ENCODE measurements at regions not wholly inside any gene's neighbourhood (a gene's known extent, or its start where the extent isn't known, plus 50 kb on each side); places are given as distances from the start of the nearest gene placed in this dataset.

DNA sequence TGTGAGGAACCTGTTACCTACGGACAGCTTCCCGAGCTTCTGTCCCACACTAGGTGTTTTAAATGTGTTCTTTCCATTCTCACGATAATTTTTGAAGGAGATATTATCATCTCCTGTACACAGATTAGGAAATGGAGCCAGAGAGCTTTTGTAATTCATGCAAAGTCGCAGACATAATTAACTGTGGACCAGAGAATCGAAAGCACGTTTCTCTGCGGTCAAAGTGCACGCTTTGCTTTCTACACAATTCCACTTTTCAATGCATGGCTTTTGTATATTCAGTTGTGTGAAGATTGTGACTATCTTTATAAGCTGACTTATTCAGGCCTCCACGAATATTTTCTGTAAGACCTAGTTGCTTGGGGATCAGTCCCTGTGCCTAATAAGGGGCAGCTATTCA lies 81.7 kb upstream of the SLC10A2 start:
- H3K4me3 ChIP-seq (ENCODE audit: low read depth, low read length), result no peak overlapping the region

DNA sequence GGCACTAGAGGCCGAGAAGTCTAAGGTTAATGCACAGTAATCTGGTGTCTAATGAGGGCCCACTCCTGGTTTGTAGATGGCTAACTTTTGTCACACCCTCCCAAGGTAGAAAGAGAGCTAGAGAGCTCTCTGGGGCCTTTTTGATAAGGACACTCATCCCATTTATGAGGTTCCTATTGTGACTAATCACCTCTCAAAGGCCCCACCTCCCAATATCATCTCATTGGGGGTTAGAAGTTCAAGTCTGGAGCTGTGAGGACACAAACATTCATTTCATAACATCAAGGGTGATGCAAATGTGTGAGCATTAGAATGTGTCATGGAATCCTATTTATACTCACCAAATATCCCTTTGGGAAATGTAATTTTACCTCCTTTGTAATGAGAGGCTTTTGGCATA lies 79.2 kb upstream of the SLC10A2 start:
- no peak overlapping the region for H3K4me3 ChIP-seq (ENCODE audit: low read depth, low read length)

DNA sequence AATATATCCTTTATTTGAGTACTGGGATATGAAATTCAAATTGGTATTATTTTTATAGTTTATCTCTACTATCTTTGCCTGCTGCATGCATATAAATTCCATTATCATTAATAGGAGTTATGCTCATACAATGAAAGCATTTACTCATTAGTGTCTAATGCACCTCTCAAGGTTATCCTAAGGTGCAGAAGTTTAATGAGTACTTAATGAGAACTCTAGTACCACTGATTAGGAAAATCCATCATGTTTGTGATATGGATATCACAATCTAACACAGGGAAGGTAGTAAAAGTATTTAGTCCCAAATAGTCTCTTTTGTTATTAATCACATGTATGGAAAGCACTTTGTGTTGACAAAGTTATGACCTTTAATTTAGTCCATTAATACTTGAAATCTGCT lies 77.2 kb upstream of the SLC10A2 start:
- H3K4me3 ChIP-seq (ENCODE audit: low read depth, low read length), result no peak overlapping the region

- H3K4me3 ChIP-seq (ENCODE audit: low read depth, low read length), result no peak overlapping the region
These were observed 75.9 kb upstream of the SLC10A2 start for GRCh38 chr13:103142151-103142550.

DNA sequence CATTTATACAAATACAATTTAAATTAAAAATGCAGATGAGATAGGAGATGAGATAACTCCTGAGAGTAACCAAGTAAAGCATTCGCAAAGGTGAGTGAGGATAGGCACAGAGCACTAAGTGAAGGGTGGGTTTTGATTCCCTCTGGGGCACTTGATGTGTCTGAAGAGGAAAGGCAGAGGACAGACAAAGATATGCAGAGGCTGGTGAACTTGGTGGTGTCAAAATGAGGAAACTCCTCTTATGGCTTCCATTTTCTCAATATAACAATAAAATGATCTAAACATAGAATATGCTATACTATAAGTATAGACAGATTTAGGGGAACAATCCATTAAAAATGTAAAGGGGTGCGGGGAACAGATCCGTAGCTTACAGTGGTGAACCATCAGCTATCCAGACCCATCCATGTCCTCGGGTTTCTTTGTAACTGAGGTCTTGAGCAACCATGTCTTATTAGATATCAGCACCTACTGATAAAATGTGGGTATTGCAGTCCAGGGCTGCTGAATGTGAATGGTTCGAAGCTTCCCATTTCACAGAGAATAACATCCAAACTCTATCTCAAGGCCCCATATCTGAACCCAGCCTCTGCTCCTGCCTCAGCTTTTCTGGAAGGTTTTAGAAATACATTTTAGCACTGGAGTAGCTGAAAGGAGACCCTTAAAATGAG lies 73.9 kb upstream of the SLC10A2 start:
- H3K4me3 ChIP-seq (ENCODE audit: low read depth, low read length), result no peak overlapping the region

DNA sequence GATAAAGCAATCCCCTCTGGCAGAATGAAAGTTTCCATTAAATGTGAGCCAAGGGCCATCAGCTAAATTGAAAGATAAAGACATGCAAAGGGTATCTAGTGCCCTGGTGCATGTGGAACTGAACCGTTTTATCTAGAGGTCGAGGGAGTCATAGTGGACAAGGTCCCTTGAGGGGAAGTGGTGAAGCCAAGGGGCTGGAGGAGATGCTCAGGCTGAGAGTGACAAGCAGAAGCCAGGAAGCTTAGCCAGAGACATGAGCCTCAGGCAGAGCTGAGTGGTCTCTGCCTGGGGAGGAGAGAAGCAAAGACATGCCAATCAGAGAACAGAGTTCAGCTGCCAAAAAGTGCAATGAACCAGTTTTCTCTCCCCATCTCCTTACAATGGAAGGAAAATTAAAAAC lies 68.1 kb upstream of the SLC10A2 start:
- H3K4me3 ChIP-seq (ENCODE audit: low read depth, low read length), result no peak overlapping the region

GRCh38 chr13:103133556-103133955 lies 67.3 kb upstream of the SLC10A2 start:
- H3K4me3 ChIP-seq (ENCODE audit: low read depth, low read length), result no peak overlapping the region

GRCh38 chr13:103130681-103131210 lies 64.5 kb upstream of the SLC10A2 start:
- no peak overlapping the region for H3K4me3 ChIP-seq (ENCODE audit: low read depth, low read length)

DNA sequence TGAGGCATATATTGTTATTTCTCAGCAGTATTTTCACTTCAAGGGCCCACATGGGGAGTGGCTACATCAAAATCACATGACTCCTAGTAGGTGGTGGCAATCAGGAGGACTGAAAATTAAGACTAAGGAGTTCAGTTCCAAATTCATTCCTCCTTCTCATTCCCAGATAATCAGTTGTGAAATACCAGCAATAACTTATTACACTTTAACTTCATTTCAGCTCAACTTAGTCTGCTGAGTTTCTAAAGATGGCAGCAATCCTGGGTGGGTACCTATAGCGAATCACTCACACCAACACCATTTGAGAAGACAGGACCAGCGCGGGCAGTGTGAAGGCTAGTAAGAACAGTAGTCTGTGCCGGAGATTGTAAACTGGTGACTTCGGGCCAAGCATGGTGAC lies 63.9 kb upstream of the SLC10A2 start:
- no peak overlapping the region for H3K4me3 ChIP-seq (ENCODE audit: low read depth, low read length)

Data from iPS-11a (cell line).